ENCODE measurements at regions not wholly inside any gene's neighbourhood (a gene's known extent, or its start where the extent isn't known, plus 50 kb on each side); places are given as distances from the start of the nearest gene placed in this dataset.

DNA sequence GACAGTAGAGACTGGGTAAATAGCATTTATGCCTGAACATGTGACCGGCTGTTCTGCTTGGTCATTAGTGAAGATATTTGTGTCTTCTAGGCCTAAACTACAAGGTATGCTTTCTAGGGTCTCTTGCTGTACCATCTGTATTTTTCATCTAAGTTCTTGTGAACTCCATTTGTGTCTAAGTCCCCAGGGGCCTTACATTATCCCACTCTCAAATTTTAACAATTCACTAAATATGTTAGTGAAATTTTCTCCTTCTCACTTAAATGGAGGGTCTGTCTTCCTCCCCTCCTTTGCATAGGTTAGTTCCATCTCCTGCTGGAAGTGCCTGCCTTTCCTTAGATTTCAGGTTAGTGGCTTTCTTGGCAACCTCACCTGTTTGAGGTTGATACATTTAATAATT, 382.6 kb downstream of the RAD51AP2 start:
- TF ChIP-seq, protein P1, sequence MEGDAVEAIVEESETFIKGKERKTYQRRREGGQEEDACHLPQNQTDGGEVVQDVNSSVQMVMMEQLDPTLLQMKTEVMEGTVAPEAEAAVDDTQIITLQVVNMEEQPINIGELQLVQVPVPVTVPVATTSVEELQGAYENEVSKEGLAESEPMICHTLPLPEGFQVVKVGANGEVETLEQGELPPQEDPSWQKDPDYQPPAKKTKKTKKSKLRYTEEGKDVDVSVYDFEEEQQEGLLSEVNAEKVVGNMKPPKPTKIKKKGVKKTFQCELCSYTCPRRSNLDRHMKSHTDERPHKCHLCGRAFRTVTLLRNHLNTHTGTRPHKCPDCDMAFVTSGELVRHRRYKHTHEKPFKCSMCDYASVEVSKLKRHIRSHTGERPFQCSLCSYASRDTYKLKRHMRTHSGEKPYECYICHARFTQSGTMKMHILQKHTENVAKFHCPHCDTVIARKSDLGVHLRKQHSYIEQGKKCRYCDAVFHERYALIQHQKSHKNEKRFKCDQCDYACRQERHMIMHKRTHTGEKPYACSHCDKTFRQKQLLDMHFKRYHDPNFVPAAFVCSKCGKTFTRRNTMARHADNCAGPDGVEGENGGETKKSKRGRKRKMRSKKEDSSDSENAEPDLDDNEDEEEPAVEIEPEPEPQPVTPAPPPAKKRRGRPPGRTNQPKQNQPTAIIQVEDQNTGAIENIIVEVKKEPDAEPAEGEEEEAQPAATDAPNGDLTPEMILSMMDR (IDR thresholded peaks at IDR 0.05), result no peak
- no peak for TF ChIP-seq POLR2A (IDR thresholded peaks at IDR 0.05)
- TF ChIP-seq POLR2AphosphoS5 (IDR thresholded peaks at IDR 0.05; ENCODE audit: insufficient read depth in 1 of 2, low read depth in 1 of 2), result no peak
